HEK293 (cell line): ENCODE measurements at regions not wholly inside any gene's neighbourhood (a gene's known extent, or its start where the extent isn't known, plus 50 kb on each side); places are given as distances from the start of the nearest gene placed in this dataset.

Experiments used
- CTCF ChIA-PET: fragments of 350-600 bp; formaldehyde crosslinking; extraction: SDS; loops from one replicate; lab custom pipeline; 2021; ENCODE audit warnings: antibody characterized with exemption; lab: Yijun Ruan, JAX
- POLR2A ChIA-PET: fragments of 300-600 bp; formaldehyde crosslinking; extraction: SDS; loops from one replicate; lab custom pipeline; 2020; ENCODE audit warnings: antibody characterized with exemption, inconsistent platforms; lab: Yijun Ruan, JAX
- H3K27ac ChIP-seq: fragments of 200-500 bp; sonication (Bioruptor generic); 2 replicates; pipeline ENCODE4 v1.5.1; 2014; ENCODE audit warnings: low read depth, low read length, control low read depth, inconsistent platforms; ENCODE audit errors: extremely low read depth
- H3K36me3 ChIP-seq, 2 experiments: fragments of 200-500 bp in 1 of 2; sonication (Bioruptor generic) in 1 of 2; 1 replicate in 1 of 2; 2 replicates in 1 of 2; pipeline ENCODE4 v1.5.1; 2014 to 2017; ENCODE audit warnings: inconsistent platforms in 2 of 2, low read length in 2 of 2; ENCODE audit not compliant: control insufficient read depth in 2 of 2, insufficient read depth in 1 of 2
- H3K4me1 ChIP-seq: fragments of 200-500 bp; sonication (Bioruptor generic); 2 replicates; pipeline ENCODE4 v1.5.1; 2014; ENCODE audit warnings: mild to moderate bottlenecking, low read length, inconsistent platforms; ENCODE audit not compliant: control insufficient read depth, insufficient read depth
- H3K4me3 ChIP-seq: 2 replicates; pipeline ENCODE4 v1.5.1; 2011; ENCODE audit warnings: low read depth, mild to moderate bottlenecking, control low read depth, low read length, moderate library complexity
- H3K9me3 ChIP-seq: fragments of 200-500 bp; sonication (Bioruptor generic); 2 replicates; pipeline ENCODE4 v1.5.1; 2014; ENCODE audit warnings: low read depth, low read length, inconsistent platforms; ENCODE audit not compliant: control insufficient read depth, insufficient read depth
- KLF1 ChIP-seq: fragments of 450-650 bp; formaldehyde crosslinking; IDR thresholded peaks from 2 replicates; pipeline ENCODE4 v1.5.1; 2016; ENCODE audit warnings: missing biosample characterization, missing genetic modification characterization
- SP3 ChIP-seq: fragments of 450-650 bp; formaldehyde crosslinking; IDR thresholded peaks from 2 replicates; pipeline ENCODE4 v1.5.1; 2016; ENCODE audit warnings: missing biosample characterization, missing genetic modification characterization
- SP7 ChIP-seq: fragments of 450-650 bp; formaldehyde crosslinking; IDR thresholded peaks from 2 replicates; pipeline ENCODE4 v1.5.1; 2016; ENCODE audit warnings: missing biosample characterization, missing genetic modification characterization
- YY2 ChIP-seq: fragments of 450-650 bp; formaldehyde crosslinking; IDR thresholded peaks from 2 replicates; pipeline ENCODE4 v1.5.1; 2016; ENCODE audit warnings: missing biosample characterization, missing genetic modification characterization
- ZBTB8A ChIP-seq: fragments of 450-650 bp; formaldehyde crosslinking; IDR thresholded peaks from 2 replicates; pipeline ENCODE4 v1.5.1; 2016; ENCODE audit warnings: missing biosample characterization, missing genetic modification characterization
- ZNF132 ChIP-seq: fragments of 450-650 bp; formaldehyde crosslinking; IDR thresholded peaks from 2 replicates; pipeline ENCODE4 v1.5.1; 2017; ENCODE audit warnings: missing biosample characterization, missing genetic modification characterization, borderline replicate concordance
- ZNF184 ChIP-seq: fragments of 450-650 bp; IDR thresholded peaks from 2 replicates; pipeline ENCODE4 v1.5.1; 2018; ENCODE audit warnings: missing biosample characterization, mild to moderate bottlenecking, missing genetic modification characterization
- ZNF19 ChIP-seq: fragments of 450-650 bp; formaldehyde crosslinking; IDR thresholded peaks from 2 replicates; pipeline ENCODE4; 2016; ENCODE audit warnings: missing biosample characterization, missing genetic modification characterization, low read depth
- ZNF2 ChIP-seq: fragments of 450-650 bp; formaldehyde crosslinking; IDR thresholded peaks from 2 replicates; pipeline ENCODE4 v1.5.1; 2016; ENCODE audit warnings: missing biosample characterization, missing genetic modification characterization
- ZNF223 ChIP-seq: fragments of 450-650 bp; formaldehyde crosslinking; IDR thresholded peaks from 2 replicates; pipeline ENCODE4 v1.5.1; 2016; ENCODE audit warnings: missing biosample characterization, missing genetic modification characterization
- ZNF302 ChIP-seq: fragments of 450-650 bp; formaldehyde crosslinking; IDR thresholded peaks from 2 replicates; pipeline ENCODE4 v1.5.1; 2016; ENCODE audit warnings: missing biosample characterization, missing genetic modification characterization, low read depth
- ZNF394 ChIP-seq: fragments of 450-650 bp; formaldehyde crosslinking; IDR thresholded peaks from 2 replicates; pipeline ENCODE4 v1.5.1; 2016; ENCODE audit warnings: missing biosample characterization, missing genetic modification characterization, mild to moderate bottlenecking, moderate library complexity, borderline replicate concordance
- ZNF48 ChIP-seq: fragments of 450-650 bp; formaldehyde crosslinking; IDR thresholded peaks from 2 replicates; pipeline ENCODE4 v1.5.1; 2016; ENCODE audit warnings: missing biosample characterization, missing genetic modification characterization
- ZNF621 ChIP-seq: fragments of 450-650 bp; formaldehyde crosslinking; IDR thresholded peaks from 2 replicates; pipeline ENCODE4 v1.5.1; 2017; ENCODE audit warnings: missing biosample characterization, missing genetic modification characterization
- TF ChIP-seq, protein P1 (sequence below): fragments of 450-650 bp; formaldehyde crosslinking; IDR thresholded peaks from 2 replicates; pipeline ENCODE4 v1.5.1; 2016; ENCODE audit warnings: missing biosample characterization, missing genetic modification characterization
- TF ChIP-seq, protein P2 (sequence below): fragments of 450-650 bp; formaldehyde crosslinking; IDR thresholded peaks from 2 replicates; pipeline ENCODE4 v1.5.1; 2016; ENCODE audit warnings: missing biosample characterization, missing genetic modification characterization
- TF ChIP-seq, protein P3 (sequence below): fragments of 450-650 bp; formaldehyde crosslinking; IDR thresholded peaks from 2 replicates; pipeline ENCODE4; 2016; ENCODE audit warnings: missing biosample characterization, missing genetic modification characterization
- TF ChIP-seq, protein P4 (sequence below): fragments of 450-650 bp; formaldehyde crosslinking; IDR thresholded peaks from 2 replicates; pipeline ENCODE4 v1.5.1; 2016; ENCODE audit warnings: missing biosample characterization, missing genetic modification characterization
- TF ChIP-seq, protein P5 (sequence below): fragments of 450-650 bp; formaldehyde crosslinking; IDR thresholded peaks from 2 replicates; pipeline ENCODE4 v1.5.1; 2016; ENCODE audit warnings: missing biosample characterization, missing genetic modification characterization
- TF ChIP-seq, protein P6 (sequence below): fragments of 450-650 bp; formaldehyde crosslinking; IDR thresholded peaks from 2 replicates; pipeline ENCODE4 v1.5.1; 2017; ENCODE audit warnings: missing biosample characterization, missing genetic modification characterization

DNA sequence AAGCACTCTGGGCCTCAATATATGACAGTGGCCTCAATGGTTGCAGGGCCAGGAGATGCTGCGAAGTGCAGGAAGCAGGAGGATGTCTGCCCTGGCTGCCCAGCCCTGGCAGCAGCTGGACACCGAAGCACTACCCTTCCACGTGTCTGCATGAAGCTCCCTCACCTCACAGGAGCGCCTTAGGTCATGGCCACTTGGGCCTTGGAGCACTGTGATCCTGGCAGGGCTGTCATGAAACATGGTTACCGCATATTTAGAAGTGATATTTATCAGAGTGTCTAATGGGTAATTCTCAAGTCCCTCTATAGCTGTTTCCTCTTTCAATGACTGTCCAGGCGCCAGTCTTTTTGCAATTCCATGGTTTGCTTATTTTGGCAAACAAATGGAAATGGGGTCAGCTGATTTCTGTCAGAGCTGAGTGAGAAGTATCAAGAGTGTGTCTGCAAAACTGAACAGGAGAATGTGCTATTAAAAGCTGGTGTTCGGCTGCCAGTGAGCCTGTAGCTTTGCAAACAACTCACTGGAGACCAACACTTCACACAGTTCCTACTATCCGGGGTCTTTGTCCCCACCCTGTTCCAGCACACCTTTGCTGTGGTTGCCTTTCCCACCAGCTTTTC lies 285.9 kb downstream of the KIF4B start:
- TF ChIP-seq KLF1 (tag by site-specific recombination) = no peak
- TF ChIP-seq, protein P1, sequence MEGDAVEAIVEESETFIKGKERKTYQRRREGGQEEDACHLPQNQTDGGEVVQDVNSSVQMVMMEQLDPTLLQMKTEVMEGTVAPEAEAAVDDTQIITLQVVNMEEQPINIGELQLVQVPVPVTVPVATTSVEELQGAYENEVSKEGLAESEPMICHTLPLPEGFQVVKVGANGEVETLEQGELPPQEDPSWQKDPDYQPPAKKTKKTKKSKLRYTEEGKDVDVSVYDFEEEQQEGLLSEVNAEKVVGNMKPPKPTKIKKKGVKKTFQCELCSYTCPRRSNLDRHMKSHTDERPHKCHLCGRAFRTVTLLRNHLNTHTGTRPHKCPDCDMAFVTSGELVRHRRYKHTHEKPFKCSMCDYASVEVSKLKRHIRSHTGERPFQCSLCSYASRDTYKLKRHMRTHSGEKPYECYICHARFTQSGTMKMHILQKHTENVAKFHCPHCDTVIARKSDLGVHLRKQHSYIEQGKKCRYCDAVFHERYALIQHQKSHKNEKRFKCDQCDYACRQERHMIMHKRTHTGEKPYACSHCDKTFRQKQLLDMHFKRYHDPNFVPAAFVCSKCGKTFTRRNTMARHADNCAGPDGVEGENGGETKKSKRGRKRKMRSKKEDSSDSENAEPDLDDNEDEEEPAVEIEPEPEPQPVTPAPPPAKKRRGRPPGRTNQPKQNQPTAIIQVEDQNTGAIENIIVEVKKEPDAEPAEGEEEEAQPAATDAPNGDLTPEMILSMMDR (tag by site-specific recombination) = no peak
- POLR2A ChIA-PET = no interaction called here
- no peak overlapping the region for H3K4me3 ChIP-seq
- no peak overlapping the region for H3K27ac ChIP-seq
- H3K4me1 ChIP-seq = no peaks in the 10 kb centered on the region
- CTCF ChIA-PET = no interaction called here
- H3K9me3 ChIP-seq = no peaks in the 10 kb centered on the region
- no peaks in the 10 kb centered on the region for H3K36me3 ChIP-seq

DNA sequence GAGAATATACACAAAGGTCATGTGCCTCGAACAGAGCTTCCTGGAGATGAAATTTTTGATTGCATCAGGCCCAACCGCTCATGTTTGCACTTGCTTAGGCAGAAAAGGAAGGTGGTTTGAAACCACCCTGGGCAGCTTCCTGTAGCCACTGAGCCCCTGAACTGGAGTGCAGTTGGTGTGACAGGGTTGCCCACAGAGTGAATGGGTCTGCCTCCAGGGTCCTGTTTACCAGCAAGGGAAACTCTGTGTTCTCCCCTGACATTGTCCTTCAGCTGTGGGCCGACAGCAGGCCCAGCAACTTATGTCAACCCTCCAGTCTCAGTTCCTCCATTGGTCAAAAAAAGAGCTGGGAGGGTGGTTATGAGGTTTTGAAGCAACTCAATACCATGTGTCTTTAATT lies 289.6 kb downstream of the KIF4B start:
- Histone ChIP-seq H3K36me3 (no peaks in the 10 kb centered on the region), H3K4me3 (no peak overlapping the region), H3K4me1 (no peaks in the 10 kb centered on the region), H3K27ac (no peak overlapping the region), H3K9me3 (no peaks in the 10 kb centered on the region)
- CTCF ChIA-PET = no interaction called here
- POLR2A ChIA-PET = interaction anchor here (0.6 kb wide), 1 partner anchor 16 kb away, joined by 4 read pairs; no protein-coding TSS in a partner anchor
- TF ChIP-seq, protein P2, sequence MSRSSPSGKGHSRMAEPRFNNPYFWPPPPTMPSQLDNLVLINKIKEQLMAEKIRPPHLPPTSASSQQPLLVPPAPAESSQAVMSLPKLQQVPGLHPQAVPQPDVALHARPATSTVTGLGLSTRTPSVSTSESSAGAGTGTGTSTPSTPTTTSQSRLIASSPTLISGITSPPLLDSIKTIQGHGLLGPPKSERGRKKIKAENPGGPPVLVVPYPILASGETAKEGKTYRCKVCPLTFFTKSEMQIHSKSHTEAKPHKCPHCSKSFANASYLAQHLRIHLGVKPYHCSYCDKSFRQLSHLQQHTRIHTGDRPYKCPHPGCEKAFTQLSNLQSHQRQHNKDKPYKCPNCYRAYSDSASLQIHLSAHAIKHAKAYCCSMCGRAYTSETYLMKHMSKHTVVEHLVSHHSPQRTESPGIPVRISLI (tag by site-specific recombination) = no peak
- TF ChIP-seq ZNF184 (tag by site-specific recombination) (no peak), ZNF48 (tag by site-specific recombination) (no peak), ZBTB8A (tag by site-specific recombination) (no peak), YY2 (tag by site-specific recombination) (no peak), ZNF19 (tag by site-specific recombination) (no peak), ZNF132 (tag by site-specific recombination) (no peak), ZNF223 (tag by site-specific recombination) (no peak), ZNF621 (no peak), SP3 (tag by site-specific recombination) (no peak), ZNF394 (tag by site-specific recombination) (no peak), ZNF2 (tag by site-specific recombination) (no peak), SP7 (tag by site-specific recombination) (no peak), ZNF302 (tag by site-specific recombination) (no peak)
- TF ChIP-seq, protein P3, sequence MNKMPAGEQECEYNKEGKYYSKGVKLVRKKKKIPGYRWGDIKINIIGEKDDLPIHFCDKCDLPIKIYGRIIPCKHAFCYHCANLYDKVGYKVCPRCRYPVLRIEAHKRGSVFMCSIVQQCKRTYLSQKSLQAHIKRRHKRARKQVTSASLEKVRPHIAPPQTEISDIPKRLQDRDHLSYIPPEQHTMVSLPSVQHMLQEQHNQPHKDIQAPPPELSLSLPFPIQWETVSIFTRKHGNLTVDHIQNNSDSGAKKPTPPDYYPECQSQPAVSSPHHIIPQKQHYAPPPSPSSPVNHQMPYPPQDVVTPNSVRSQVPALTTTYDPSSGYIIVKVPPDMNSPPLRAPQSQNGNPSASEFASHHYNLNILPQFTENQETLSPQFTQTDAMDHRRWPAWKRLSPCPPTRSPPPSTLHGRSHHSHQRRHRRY (tag by site-specific recombination) = no peak
- TF ChIP-seq, protein P4, sequence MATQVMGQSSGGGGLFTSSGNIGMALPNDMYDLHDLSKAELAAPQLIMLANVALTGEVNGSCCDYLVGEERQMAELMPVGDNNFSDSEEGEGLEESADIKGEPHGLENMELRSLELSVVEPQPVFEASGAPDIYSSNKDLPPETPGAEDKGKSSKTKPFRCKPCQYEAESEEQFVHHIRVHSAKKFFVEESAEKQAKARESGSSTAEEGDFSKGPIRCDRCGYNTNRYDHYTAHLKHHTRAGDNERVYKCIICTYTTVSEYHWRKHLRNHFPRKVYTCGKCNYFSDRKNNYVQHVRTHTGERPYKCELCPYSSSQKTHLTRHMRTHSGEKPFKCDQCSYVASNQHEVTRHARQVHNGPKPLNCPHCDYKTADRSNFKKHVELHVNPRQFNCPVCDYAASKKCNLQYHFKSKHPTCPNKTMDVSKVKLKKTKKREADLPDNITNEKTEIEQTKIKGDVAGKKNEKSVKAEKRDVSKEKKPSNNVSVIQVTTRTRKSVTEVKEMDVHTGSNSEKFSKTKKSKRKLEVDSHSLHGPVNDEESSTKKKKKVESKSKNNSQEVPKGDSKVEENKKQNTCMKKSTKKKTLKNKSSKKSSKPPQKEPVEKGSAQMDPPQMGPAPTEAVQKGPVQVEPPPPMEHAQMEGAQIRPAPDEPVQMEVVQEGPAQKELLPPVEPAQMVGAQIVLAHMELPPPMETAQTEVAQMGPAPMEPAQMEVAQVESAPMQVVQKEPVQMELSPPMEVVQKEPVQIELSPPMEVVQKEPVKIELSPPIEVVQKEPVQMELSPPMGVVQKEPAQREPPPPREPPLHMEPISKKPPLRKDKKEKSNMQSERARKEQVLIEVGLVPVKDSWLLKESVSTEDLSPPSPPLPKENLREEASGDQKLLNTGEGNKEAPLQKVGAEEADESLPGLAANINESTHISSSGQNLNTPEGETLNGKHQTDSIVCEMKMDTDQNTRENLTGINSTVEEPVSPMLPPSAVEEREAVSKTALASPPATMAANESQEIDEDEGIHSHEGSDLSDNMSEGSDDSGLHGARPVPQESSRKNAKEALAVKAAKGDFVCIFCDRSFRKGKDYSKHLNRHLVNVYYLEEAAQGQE (tag by site-specific recombination) = no peak
- TF ChIP-seq, protein P5, sequence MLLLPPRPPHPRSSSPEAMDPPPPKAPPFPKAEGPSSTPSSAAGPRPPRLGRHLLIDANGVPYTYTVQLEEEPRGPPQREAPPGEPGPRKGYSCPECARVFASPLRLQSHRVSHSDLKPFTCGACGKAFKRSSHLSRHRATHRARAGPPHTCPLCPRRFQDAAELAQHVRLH (tag by site-specific recombination) = no peak
- TF ChIP-seq, protein P6, sequence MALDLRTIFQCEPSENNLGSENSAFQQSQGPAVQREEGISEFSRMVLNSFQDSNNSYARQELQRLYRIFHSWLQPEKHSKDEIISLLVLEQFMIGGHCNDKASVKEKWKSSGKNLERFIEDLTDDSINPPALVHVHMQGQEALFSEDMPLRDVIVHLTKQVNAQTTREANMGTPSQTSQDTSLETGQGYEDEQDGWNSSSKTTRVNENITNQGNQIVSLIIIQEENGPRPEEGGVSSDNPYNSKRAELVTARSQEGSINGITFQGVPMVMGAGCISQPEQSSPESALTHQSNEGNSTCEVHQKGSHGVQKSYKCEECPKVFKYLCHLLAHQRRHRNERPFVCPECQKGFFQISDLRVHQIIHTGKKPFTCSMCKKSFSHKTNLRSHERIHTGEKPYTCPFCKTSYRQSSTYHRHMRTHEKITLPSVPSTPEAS = no peak
